Amniotic stem cell (primary cell): ENCODE measurements at regions not wholly inside any gene's neighbourhood (a gene's known extent, or its start where the extent isn't known, plus 50 kb on each side); places are given as distances from the start of the nearest gene placed in this dataset.
"Not testable (repeated sequence)": the region's sequence is repeated elsewhere in the genome, so short reads cannot be mapped to it uniquely, and the experiment has no call there.

Source experiments
- DNase-seq: peaks from one replicate; lab custom pipeline; 2025; lab: John Stamatoyannopoulos, UW

GRCh38 chr6:9295644-9296043 is 860.3 kb upstream of the SLC35B3 start:
- no peak for DNase-seq

- no peak for DNase-seq
Measured at GRCh38 chr6:9292975-9293374, 857.6 kb upstream of the SLC35B3 start.

- DNase-seq, result not testable (repeated sequence)
Measured at GRCh38 chr6:9290342-9290741, 855.0 kb upstream of the SLC35B3 start.

GRCh38 chr6:9272671-9273070 is 837.3 kb upstream of the SLC35B3 start:
- DNase-seq, result no peak

GRCh38 chr6:9266741-9267140 is 831.4 kb upstream of the SLC35B3 start:
- no peak for DNase-seq

GRCh38 chr6:9257215-9257614 is 821.9 kb upstream of the SLC35B3 start:
- no peak for DNase-seq

- no peak for DNase-seq
Measured at GRCh38 chr6:9254251-9254650, 818.9 kb upstream of the SLC35B3 start.

- DNase-seq, result no peak
Measured at GRCh38 chr6:9252799-9253198, 817.5 kb upstream of the SLC35B3 start.

- DNase-seq, result peak; percentile 13
Measured at GRCh38 chr6:9250852-9251251, 815.5 kb upstream of the SLC35B3 start.

GRCh38 chr6:9248133-9248532 is 812.8 kb upstream of the SLC35B3 start:
- no peak for DNase-seq

GRCh38 chr6:9240861-9241260 is 805.5 kb upstream of the SLC35B3 start:
- DNase-seq, result no peak

GRCh38 chr6:9236443-9236842 is 801.1 kb upstream of the SLC35B3 start:
- no peak for DNase-seq

GRCh38 chr6:9233686-9234085 is 798.3 kb upstream of the SLC35B3 start:
- DNase-seq, result no peak

- no peak for DNase-seq
Measured at GRCh38 chr6:9233226-9233625, 797.9 kb upstream of the SLC35B3 start.

GRCh38 chr6:9225441-9225871 is 790.1 kb upstream of the SLC35B3 start:
- no peak for DNase-seq

GRCh38 chr6:9224539-9224938 is 789.2 kb upstream of the SLC35B3 start:
- no peak for DNase-seq

- not testable (repeated sequence) for DNase-seq
Measured at GRCh38 chr6:9213717-9214116, 778.4 kb upstream of the SLC35B3 start.

- no peak for DNase-seq
Measured at GRCh38 chr6:9208966-9209365, 773.6 kb upstream of the SLC35B3 start.

- DNase-seq, result no peak
Measured at GRCh38 chr6:9205645-9206044, 770.3 kb upstream of the SLC35B3 start.

- DNase-seq, result peak; percentile 48
Measured at GRCh38 chr6:9204171-9204570, 768.8 kb upstream of the SLC35B3 start.

GRCh38 chr6:9200712-9201111 is 765.4 kb upstream of the SLC35B3 start:
- no peak for DNase-seq

GRCh38 chr6:9197726-9198125 is 762.4 kb upstream of the SLC35B3 start:
- DNase-seq, result no peak

GRCh38 chr6:9195322-9195721 is 760.0 kb upstream of the SLC35B3 start:
- DNase-seq, result no peak

GRCh38 chr6:9192405-9192909 is 757.1 kb upstream of the SLC35B3 start:
- no peak for DNase-seq

- DNase-seq, result no peak
Measured at GRCh38 chr6:9186148-9186547, 750.8 kb upstream of the SLC35B3 start.
